Naive thymus-derived CD8-positive, alpha-beta T cell (primary cell): ENCODE measurements at regions not wholly inside any gene's neighbourhood (a gene's known extent, or its start where the extent isn't known, plus 50 kb on each side); places are given as distances from the start of the nearest gene placed in this dataset.
A peak's percentile ranks its signal among the peaks of the same experiment; 100 is the strongest.

Source experiments
- ATAC-seq, 2 donors: fragments of 150-1000 bp; cut with Tn5 transposase in 1 of 2; sonication (Bioruptor Pico), chemical (Tn5 transposase) in 1 of 2; 1 replicate in 1 of 2; 2 replicates in 1 of 2; pipeline ENCODE4 v1.10.0; 2021; ENCODE audit warnings: mild to moderate bottlenecking in 2 of 2, moderate library complexity in 2 of 2
- POLR2A ChIA-PET: fragments of 350-600 bp; sonication (Branson Sonifier 250); formaldehyde crosslinking; loops from one replicate; lab custom pipeline; 2021; ENCODE audit warnings: antibody characterized with exemption; lab: Charles Lee
- DNase-seq, 10 donors: peaks; one replicate each; pipeline versions ENCODE4 v3.0.0 to v3.0.0-alpha.2; 2020 to 2022
- H3K27ac Mint-ChIP-seq, 10 donors: one replicate each; pipeline ENCODE4 v1.8.0; 2020 to 2022; ENCODE audit warnings: mild to moderate bottlenecking in 10 of 10, mixed read lengths in 10 of 10, moderate library complexity in 4 of 10, inconsistent platforms in 1 of 10
- H3K27me3 Mint-ChIP-seq, 5 donors: one replicate each; pipeline ENCODE4 v1.8.0; 2021 to 2022; ENCODE audit warnings: mixed read lengths in 5 of 5
- H3K36me3 Mint-ChIP-seq, 3 donors: one replicate each; pipeline ENCODE4 v1.8.0; 2020 to 2022; ENCODE audit warnings: mixed read lengths in 3 of 3, mild to moderate bottlenecking in 2 of 3, inconsistent platforms in 1 of 3
- H3K4me1 Mint-ChIP-seq, 4 donors: one replicate each; pipeline ENCODE4 v1.8.0; 2021 to 2022; ENCODE audit warnings: mixed read lengths in 4 of 4
- H3K4me3 Mint-ChIP-seq, 10 donors: one replicate each; pipeline ENCODE4 v1.8.0; 2020 to 2022; ENCODE audit warnings: mild to moderate bottlenecking in 10 of 10, mixed read lengths in 10 of 10, moderate library complexity in 6 of 10, inconsistent platforms in 1 of 10
- H3K9me3 Mint-ChIP-seq, 9 donors: one replicate each; pipeline ENCODE4 v1.8.0; 2020 to 2022; ENCODE audit warnings: mixed read lengths in 9 of 9, mild to moderate bottlenecking in 3 of 9, inconsistent platforms in 1 of 9, moderate library complexity in 1 of 9

DNA sequence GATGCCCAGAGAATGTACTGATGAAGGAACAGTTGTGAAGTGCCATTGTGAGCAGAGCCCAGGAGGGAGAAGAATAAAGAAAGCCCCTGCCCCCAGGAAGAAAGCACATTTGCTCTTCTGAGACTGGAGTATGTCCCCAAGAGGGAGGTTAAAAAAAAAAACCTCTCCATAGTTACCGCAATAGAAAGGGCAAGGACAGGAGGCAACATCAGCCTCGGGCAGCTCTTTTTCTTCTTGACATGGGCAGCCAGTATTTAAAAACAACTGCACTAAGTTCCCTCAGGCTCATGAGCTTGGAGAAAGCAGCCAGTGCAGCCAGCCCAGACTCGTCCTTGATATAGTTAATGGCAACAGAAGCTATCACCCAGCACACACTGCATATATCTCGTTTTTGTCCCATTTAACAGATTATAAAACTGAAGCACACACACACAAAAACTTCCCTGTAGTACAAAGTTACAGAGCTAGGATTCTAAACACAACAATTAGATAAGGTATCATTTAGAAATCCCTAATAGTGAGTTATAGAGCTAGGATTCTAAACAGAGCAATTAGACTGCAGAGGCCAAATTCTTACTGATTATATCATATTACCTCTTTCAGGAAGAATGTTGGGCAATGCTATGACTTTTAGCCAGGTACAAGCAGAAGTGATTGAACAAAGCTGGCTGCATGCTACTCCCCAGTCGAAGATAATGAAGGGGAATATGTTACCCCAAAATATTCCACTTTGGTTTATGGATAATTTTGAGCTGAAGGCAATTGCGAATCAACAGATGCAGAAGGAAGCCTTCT lies 823.5 kb downstream of the GRID1 start:
- Mint-ChIP-seq H3K36me3 (no peaks in the 10 kb centered on the region), H3K4me1 (no peaks in the 10 kb centered on the region), H3K27ac (no peak overlapping the region), H3K27me3 (peaks cover 9 to 49% (median 22%) of the 10 kb centered on the region in 5 donors), H3K4me3 (no peak overlapping the region), H3K9me3 (peaks cover 0 to 2% (median 0%) of the 10 kb centered on the region in 9 donors)
- POLR2A ChIA-PET, result no interaction called here
- no peak for DNase-seq
- no peak for ATAC-seq

DNA sequence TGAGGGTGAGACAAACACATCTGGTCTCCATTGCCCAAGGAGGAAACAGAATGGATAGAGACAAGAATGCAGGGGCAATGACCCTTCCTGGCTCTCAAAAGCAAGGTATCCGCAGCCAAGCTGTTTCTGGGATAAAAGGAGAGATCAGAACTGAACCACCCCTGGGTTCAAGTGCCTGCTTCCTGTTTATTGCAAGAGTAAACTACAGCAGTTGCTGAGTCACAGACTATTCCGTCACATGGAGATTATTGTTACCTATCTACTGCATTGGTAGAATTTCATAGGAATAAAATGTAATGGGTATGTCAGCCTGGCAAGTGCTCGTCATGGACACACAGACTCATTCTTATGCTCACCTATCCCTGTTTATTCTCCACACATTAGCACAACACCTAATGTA lies 821.6 kb downstream of the GRID1 start:
- H3K27ac Mint-ChIP-seq, result no peak overlapping the region
- no peaks in the 10 kb centered on the region for H3K36me3 Mint-ChIP-seq
- H3K4me3 Mint-ChIP-seq, result no peak overlapping the region
- H3K9me3 Mint-ChIP-seq, result peaks cover 0 to 2% (median 0%) of the 10 kb centered on the region in 9 donors
- H3K27me3 Mint-ChIP-seq, result peaks cover 9 to 64% (median 25%) of the 10 kb centered on the region in 5 donors
- ATAC-seq (no peak), DNase-seq (no peak)
- H3K4me1 Mint-ChIP-seq, result no peaks in the 10 kb centered on the region
- POLR2A ChIA-PET, result no interaction called here

DNA sequence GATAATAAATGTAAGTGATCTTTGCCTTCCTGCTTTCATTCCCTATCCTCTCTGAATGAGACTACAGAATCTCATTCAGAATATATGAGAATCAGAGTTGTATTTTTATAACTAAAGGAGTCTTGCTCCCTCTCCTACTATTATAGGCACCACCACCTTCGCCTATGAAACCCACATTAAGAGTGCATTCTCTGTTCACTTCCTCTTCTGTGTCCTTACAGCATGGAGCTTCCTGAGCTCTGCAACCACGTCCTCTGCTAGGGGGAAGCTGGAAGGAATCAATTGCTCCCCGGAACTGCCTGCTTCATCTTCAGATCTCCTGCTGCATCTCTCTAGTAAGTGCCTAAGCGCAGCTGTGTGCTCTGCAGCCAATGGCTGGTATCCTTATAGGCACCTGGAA lies 820.7 kb downstream of the GRID1 start:
- DNase-seq, result no peak
- POLR2A ChIA-PET, result no interaction called here
- Mint-ChIP-seq H3K36me3 (no peaks in the 10 kb centered on the region), H3K27ac (no peak overlapping the region), H3K4me1 (no peaks in the 10 kb centered on the region), H3K4me3 (no peak overlapping the region), H3K9me3 (peaks cover 0 to 2% (median 0%) of the 10 kb centered on the region in 9 donors), H3K27me3 (peaks cover 9 to 58% (median 21%) of the 10 kb centered on the region in 5 donors)
- ATAC-seq, result no peak

DNA sequence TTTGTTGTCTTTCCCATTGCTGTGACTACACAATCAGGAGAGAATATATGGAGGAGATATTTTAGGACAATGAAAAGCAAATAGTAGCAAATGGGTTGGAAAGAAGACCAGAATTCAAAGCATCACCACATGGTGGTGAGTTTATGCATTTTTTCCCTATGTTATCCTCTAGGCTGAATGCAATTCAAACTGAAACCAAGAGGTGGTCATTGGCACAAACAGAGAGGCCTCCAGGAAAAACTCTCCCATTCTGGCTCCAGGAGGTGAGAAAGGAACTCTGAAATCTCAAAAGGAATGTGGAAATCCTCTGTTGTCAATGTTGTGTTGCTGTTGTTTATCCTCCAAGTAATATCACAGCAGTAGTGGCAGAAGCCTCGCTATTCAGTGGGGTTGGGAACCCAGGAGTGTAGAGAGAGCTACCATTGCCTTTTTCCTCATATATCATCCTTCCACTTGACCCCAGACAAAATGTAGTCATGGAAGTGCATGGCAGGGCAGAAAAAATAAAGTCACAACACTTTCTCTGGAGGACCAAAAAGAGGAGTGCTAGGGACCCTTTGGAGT lies 819.1 kb downstream of the GRID1 start:
- Mint-ChIP-seq H3K4me1 (no peaks in the 10 kb centered on the region), H3K27ac (no peak overlapping the region), H3K4me3 (no peak overlapping the region), H3K9me3 (peaks cover 0 to 2% (median 0%) of the 10 kb centered on the region in 9 donors), H3K36me3 (no peaks in the 10 kb centered on the region), H3K27me3 (peaks cover 9 to 58% (median 21%) of the 10 kb centered on the region in 5 donors)
- DNase-seq (no peak), ATAC-seq (no peak)
- POLR2A ChIA-PET, result no interaction called here

DNA sequence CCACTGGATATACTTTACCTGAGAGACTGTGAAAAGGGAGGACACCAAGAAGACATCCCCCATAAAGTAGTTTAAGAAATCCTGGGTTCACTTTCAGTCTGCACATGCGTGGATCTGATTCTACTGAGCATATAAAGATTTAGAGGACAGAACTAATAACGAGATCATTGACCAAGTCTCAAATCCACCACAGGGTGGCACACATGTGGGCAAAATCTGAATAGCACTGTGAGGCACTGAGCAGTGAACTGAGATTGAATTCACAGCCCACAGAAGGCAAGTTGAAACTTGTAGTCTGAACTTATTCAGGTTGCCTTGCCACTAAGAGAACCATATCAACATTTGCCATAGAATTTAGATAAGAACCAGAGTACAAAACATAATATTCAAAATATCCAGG lies 818.6 kb downstream of the GRID1 start:
- Mint-ChIP-seq H3K36me3 (no peaks in the 10 kb centered on the region), H3K4me3 (no peak overlapping the region), H3K9me3 (no peaks in the 10 kb centered on the region), H3K4me1 (no peaks in the 10 kb centered on the region), H3K27me3 (peaks cover 9 to 58% (median 21%) of the 10 kb centered on the region in 5 donors), H3K27ac (no peak overlapping the region)
- ATAC-seq, result no peak
- POLR2A ChIA-PET, result no interaction called here
- DNase-seq, result peak in 4 of 10 donors; percentile 1 to 18 (median 7)
